ENCODE measurements at regions not wholly inside any gene's neighbourhood (a gene's known extent, or its start where the extent isn't known, plus 50 kb on each side); places are given as distances from the start of the nearest gene placed in this dataset.
A peak's percentile ranks its signal among the peaks of the same experiment; 100 is the strongest.

- H3K4me1 ChIP-seq (ENCODE audit: insufficient read depth, low read length) = no peaks in the 10 kb centered on the region
- no peaks in the 10 kb centered on the region for H3K9me3 ChIP-seq (ENCODE audit: low read length)
- H3K27me3 ChIP-seq (ENCODE audit: insufficient read depth, low read length) = no peaks in the 10 kb centered on the region
- H3K36me3 ChIP-seq (ENCODE audit: insufficient read depth, low read length) = no peaks in the 10 kb centered on the region
- H3K4me3 ChIP-seq (ENCODE audit: low read length) = no peak overlapping the region
- no peak overlapping the region for H2AFZ ChIP-seq (ENCODE audit: low read depth, low read length)
These were observed 66.3 kb upstream of the IL12A start for GRCh38 chr3:159922193-159922840.

- Histone ChIP-seq H3K9me3 (ENCODE audit: low read length) (no peaks in the 10 kb centered on the region), H3K4me1 (ENCODE audit: insufficient read depth, low read length) (no peaks in the 10 kb centered on the region), H2AFZ (ENCODE audit: low read depth, low read length) (no peak overlapping the region), H3K36me3 (ENCODE audit: insufficient read depth, low read length) (no peaks in the 10 kb centered on the region), H3K27me3 (ENCODE audit: insufficient read depth, low read length) (no peaks in the 10 kb centered on the region), H3K4me3 (ENCODE audit: low read length) (no peak overlapping the region)
These were observed 65.7 kb upstream of the IL12A start for GRCh38 chr3:159922861-159923312.

DNA sequence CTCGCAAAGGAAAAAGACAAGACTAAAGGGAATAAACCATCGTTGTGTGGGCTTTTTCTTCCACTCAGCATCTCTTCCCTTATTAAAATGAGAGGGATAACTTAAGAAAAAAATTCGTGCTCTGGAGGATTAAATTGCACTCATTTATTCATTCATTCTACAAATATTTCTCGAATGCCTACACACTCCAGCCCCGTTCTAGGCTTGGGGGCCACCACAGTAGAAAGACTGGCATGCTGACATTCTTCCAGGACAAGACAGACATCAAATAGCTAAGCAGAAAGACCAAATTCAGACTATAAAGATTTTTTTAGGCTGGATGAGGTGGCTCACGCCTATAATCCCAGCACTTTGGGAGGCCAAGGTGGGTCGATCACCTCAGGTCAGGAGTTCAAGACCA is 65.3 kb upstream of the IL12A start:
- no peaks in the 10 kb centered on the region for H3K4me1 ChIP-seq (ENCODE audit: insufficient read depth, low read length)
- no peaks in the 10 kb centered on the region for H3K27me3 ChIP-seq (ENCODE audit: insufficient read depth, low read length)
- no peak overlapping the region for H3K4me3 ChIP-seq (ENCODE audit: low read length)
- H3K9me3 ChIP-seq (ENCODE audit: low read length) = no peaks in the 10 kb centered on the region
- H3K36me3 ChIP-seq (ENCODE audit: insufficient read depth, low read length) = no peaks in the 10 kb centered on the region
- H2AFZ ChIP-seq (ENCODE audit: low read depth, low read length) = no peak overlapping the region

DNA sequence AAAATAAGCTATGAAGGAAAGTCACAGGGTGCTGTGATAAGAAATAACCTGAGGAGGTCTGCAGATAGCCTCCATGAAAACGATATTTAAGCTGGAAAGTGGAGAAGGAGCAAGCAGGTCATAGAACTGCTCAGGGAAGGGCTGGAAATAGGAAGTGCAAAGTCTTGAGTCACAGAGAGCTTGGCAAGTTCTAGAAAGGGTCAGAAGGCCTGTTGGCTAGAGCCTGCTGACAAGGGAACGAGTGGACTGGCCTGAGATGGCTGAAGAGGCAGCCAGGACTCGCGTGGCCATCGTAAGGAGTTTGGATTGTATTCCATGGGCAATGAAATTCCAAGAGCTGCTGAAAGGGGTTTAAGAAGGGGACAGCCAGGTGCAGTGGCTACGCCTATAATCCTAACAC is 64.7 kb upstream of the IL12A start:
- H3K36me3 ChIP-seq (ENCODE audit: insufficient read depth, low read length) = no peaks in the 10 kb centered on the region
- no peak overlapping the region for H2AFZ ChIP-seq (ENCODE audit: low read depth, low read length)
- H3K4me1 ChIP-seq (ENCODE audit: insufficient read depth, low read length) = no peaks in the 10 kb centered on the region
- H3K27me3 ChIP-seq (ENCODE audit: insufficient read depth, low read length) = no peaks in the 10 kb centered on the region
- no peak overlapping the region for H3K4me3 ChIP-seq (ENCODE audit: low read length)
- H3K9me3 ChIP-seq (ENCODE audit: low read length) = no peaks in the 10 kb centered on the region

DNA sequence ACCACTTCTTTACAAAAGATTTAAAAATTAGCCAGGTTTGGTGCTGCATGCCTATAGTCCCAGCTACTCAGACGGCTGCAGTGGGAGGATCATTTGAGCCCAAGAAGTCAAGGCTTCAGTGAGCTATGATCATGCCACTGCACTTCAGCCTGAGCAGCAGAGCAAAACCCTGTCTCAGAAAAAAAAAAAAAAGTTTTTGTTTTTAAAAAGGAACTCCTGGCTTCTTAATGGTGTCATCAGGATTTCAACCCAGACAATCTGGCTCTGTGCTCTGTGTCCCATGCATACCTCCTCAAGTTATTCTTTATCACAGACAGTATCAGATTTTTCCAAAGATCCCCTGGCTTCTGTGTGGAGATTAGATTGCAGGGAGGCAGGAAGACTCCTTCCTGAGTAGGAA is 64.2 kb upstream of the IL12A start:
- Histone ChIP-seq H3K4me1 (ENCODE audit: insufficient read depth, low read length) (no peaks in the 10 kb centered on the region), H3K4me3 (ENCODE audit: low read length) (no peak overlapping the region), H3K36me3 (ENCODE audit: insufficient read depth, low read length) (no peaks in the 10 kb centered on the region), H3K27me3 (ENCODE audit: insufficient read depth, low read length) (no peaks in the 10 kb centered on the region), H2AFZ (ENCODE audit: low read depth, low read length) (no peak overlapping the region), H3K9me3 (ENCODE audit: low read length) (no peaks in the 10 kb centered on the region)

GRCh38 chr3:159925248-159925647 is 63.4 kb upstream of the IL12A start:
- Histone ChIP-seq H3K4me3 (ENCODE audit: low read length) (no peak overlapping the region), H3K27me3 (ENCODE audit: insufficient read depth, low read length) (no peaks in the 10 kb centered on the region), H3K4me1 (ENCODE audit: insufficient read depth, low read length) (no peaks in the 10 kb centered on the region), H2AFZ (ENCODE audit: low read depth, low read length) (no peak overlapping the region), H3K36me3 (ENCODE audit: insufficient read depth, low read length) (no peaks in the 10 kb centered on the region), H3K9me3 (ENCODE audit: low read length) (no peaks in the 10 kb centered on the region)

GRCh38 chr3:159926573-159926972 is 62.1 kb upstream of the IL12A start:
- no peaks in the 10 kb centered on the region for H3K36me3 ChIP-seq (ENCODE audit: insufficient read depth, low read length)
- H3K27me3 ChIP-seq (ENCODE audit: insufficient read depth, low read length) = no peaks in the 10 kb centered on the region
- no peaks in the 10 kb centered on the region for H3K4me1 ChIP-seq (ENCODE audit: insufficient read depth, low read length)
- no peaks in the 10 kb centered on the region for H3K9me3 ChIP-seq (ENCODE audit: low read length)
- no peak overlapping the region for H3K4me3 ChIP-seq (ENCODE audit: low read length)
- H2AFZ ChIP-seq (ENCODE audit: low read depth, low read length) = no peak overlapping the region

DNA sequence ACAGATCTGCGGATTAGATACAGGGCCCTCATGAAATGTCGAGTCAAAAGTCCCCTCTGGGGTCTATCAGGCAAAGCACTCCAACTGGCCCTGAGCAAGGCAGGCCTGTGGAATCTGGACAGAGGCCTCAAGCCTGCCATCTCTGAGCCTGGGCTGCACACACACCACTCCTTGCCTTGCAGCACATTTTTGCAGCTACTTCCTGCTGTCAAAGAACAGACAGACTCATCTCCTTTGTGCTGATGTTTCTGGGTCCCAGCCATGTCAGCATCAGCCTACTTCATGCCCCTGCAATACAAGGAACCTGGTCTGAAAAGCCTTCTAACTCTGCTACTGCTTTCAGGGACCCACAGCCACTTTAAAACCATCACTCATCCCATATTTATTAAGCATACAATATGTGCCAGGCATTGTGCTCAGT is 60.6 kb upstream of the IL12A start:
- Histone ChIP-seq H3K4me1 (ENCODE audit: insufficient read depth, low read length) (no peaks in the 10 kb centered on the region), H3K36me3 (ENCODE audit: insufficient read depth, low read length) (no peaks in the 10 kb centered on the region), H2AFZ (ENCODE audit: low read depth, low read length) (no peak overlapping the region), H3K9me3 (ENCODE audit: low read length) (no peaks in the 10 kb centered on the region), H3K27me3 (ENCODE audit: insufficient read depth, low read length) (no peaks in the 10 kb centered on the region), H3K4me3 (ENCODE audit: low read length) (no peak overlapping the region)

DNA sequence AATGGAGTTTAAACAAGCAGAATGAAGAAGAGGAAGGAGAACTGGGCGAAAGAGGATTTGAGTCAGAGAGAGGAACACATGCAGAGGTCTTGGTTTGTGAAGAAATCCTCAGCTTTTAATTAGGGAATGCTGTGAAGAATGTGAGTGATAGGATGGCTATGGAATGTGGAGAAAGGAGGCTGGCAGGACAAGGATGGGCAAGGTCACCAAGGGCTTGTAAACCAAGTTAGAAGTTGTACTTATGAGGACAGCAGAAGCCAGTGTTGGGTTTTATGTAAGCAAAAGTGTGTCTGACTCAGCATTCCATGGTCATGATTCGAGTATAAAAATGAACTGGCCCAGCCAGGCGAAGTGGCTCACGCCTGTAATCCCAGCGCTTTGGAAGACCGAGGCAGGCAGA is 60.0 kb upstream of the IL12A start:
- no peak overlapping the region for H2AFZ ChIP-seq (ENCODE audit: low read depth, low read length)
- H3K36me3 ChIP-seq (ENCODE audit: insufficient read depth, low read length) = no peaks in the 10 kb centered on the region
- H3K4me1 ChIP-seq (ENCODE audit: insufficient read depth, low read length) = no peaks in the 10 kb centered on the region

GRCh38 chr3:159929171-159930141 is 59.2 kb upstream of the IL12A start:
- H3K36me3 ChIP-seq (ENCODE audit: insufficient read depth, low read length) = no peaks in the 10 kb centered on the region
- no peak overlapping the region for H3K4me3 ChIP-seq (ENCODE audit: low read length)
- peaks cover 1% of the 10 kb centered on the region for H3K9me3 ChIP-seq (ENCODE audit: low read length)
- no peaks in the 10 kb centered on the region for H3K27me3 ChIP-seq (ENCODE audit: insufficient read depth, low read length)
- H2AFZ ChIP-seq (ENCODE audit: low read depth, low read length) = peak overlapping the region; percentile 69
- H3K4me1 ChIP-seq (ENCODE audit: insufficient read depth, low read length) = no peaks in the 10 kb centered on the region

More for the DNA sequence above, 60.0 kb upstream of the IL12A start:
- H3K4me3 ChIP-seq (ENCODE audit: low read length) = no peak overlapping the region
- H3K27me3 ChIP-seq (ENCODE audit: insufficient read depth, low read length) = no peaks in the 10 kb centered on the region
- H3K9me3 ChIP-seq (ENCODE audit: low read length) = no peaks in the 10 kb centered on the region

- Histone ChIP-seq H3K27me3 (ENCODE audit: insufficient read depth, low read length) (no peaks in the 10 kb centered on the region), H3K36me3 (ENCODE audit: insufficient read depth, low read length) (no peaks in the 10 kb centered on the region), H2AFZ (ENCODE audit: low read depth, low read length) (no peak overlapping the region), H3K4me1 (ENCODE audit: insufficient read depth, low read length) (no peaks in the 10 kb centered on the region), H3K4me3 (ENCODE audit: low read length) (no peak overlapping the region), H3K9me3 (ENCODE audit: low read length) (peaks cover 1% of the 10 kb centered on the region)
These were observed 54.4 kb upstream of the IL12A start for GRCh38 chr3:159934216-159934615.

DNA sequence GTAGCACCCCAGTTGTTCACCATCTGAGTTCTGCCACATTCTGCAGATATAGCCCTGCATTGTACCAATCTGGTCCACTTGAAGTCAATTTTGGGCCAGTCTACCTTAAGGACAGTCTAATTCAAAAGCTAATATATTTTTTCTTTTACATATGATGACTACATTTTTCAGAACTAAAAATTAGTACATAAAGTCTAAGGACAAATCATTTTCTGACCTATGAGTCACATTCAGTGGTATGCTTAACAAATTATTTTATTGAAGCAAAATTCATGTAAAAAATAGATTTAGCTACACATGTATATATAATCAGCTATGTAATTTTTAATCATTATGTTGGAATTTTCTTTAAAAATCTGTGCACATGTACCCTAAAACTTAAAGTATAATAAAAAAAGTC is 52.1 kb upstream of the IL12A start:
- Histone ChIP-seq H2AFZ (ENCODE audit: low read depth, low read length) (no peak overlapping the region), H3K27me3 (ENCODE audit: insufficient read depth, low read length) (no peaks in the 10 kb centered on the region), H3K9me3 (ENCODE audit: low read length) (peaks cover 1% of the 10 kb centered on the region), H3K4me3 (ENCODE audit: low read length) (no peak overlapping the region), H3K36me3 (ENCODE audit: insufficient read depth, low read length) (no peaks in the 10 kb centered on the region), H3K4me1 (ENCODE audit: insufficient read depth, low read length) (no peaks in the 10 kb centered on the region)

DNA sequence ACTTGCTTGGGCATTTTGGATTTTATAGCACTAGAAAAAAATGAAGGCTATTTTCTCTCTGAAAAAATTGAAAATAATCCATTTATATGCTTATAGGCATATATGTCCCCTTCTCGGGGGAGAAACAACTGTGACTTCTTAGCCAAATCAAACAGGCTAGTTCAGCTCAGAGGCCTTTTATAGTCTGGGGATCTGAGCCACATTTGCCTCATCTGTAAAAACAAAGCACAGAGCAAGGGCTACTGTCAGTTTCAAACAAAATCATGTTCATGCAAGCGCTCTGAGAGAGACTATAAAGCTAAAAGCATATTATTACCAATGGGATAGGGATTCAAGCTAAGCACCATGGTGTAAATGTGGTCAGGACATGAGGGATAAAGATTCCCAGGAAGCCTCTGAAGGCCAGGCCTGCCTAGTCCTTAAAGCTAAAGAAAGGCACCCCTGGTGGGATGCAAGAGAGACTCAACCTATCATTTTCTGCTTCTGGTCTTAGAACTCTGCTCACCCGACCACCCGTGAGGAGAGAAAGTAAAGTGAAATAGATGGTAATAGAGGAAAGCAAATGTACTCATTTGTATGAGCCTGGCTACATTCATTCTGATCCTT is 51.0 kb upstream of the IL12A start:
- Histone ChIP-seq H3K4me1 (ENCODE audit: insufficient read depth, low read length) (no peaks in the 10 kb centered on the region), H3K9me3 (ENCODE audit: low read length) (peaks cover 1% of the 10 kb centered on the region), H2AFZ (ENCODE audit: low read depth, low read length) (no peak overlapping the region), H3K36me3 (ENCODE audit: insufficient read depth, low read length) (no peaks in the 10 kb centered on the region), H3K4me3 (ENCODE audit: low read length) (no peak overlapping the region), H3K27me3 (ENCODE audit: insufficient read depth, low read length) (no peaks in the 10 kb centered on the region)

Measured in neuron (in vitro differentiated cells).